GM19395 (cell line): ENCODE measurements at regions not wholly inside any gene's neighbourhood (a gene's known extent, or its start where the extent isn't known, plus 50 kb on each side); places are given as distances from the start of the nearest gene placed in this dataset.

Source experiments
- ATAC-seq: cut with Tn5 transposase; IDR thresholded peaks from one replicate; pipeline ENCODE4 v1.9.1; 2021; ENCODE audit warnings: mild to moderate bottlenecking, moderate library complexity; ENCODE audit not compliant: unreplicated experiment

- peak; percentile 42 for ATAC-seq
These were observed 362.5 kb upstream of the TNP1 start for GRCh38 chr2:217222309-217222910.

GRCh38 chr2:217220228-217221013 lies 360.6 kb upstream of the TNP1 start:
- no peak for ATAC-seq

- ATAC-seq: no peak
These were observed 359.3 kb upstream of the TNP1 start for GRCh38 chr2:217219164-217219520.

GRCh38 chr2:217218269-217219163 lies 358.7 kb upstream of the TNP1 start:
- ATAC-seq: peak; percentile 63

- no peak for ATAC-seq
These were observed 357.1 kb upstream of the TNP1 start for GRCh38 chr2:217216982-217217381.

- no peak for ATAC-seq
These were observed 356.5 kb upstream of the TNP1 start for GRCh38 chr2:217216316-217216715.

GRCh38 chr2:217215877-217216276 lies 356.0 kb upstream of the TNP1 start:
- ATAC-seq: no peak

- ATAC-seq: no peak
These were observed 349.0 kb upstream of the TNP1 start for GRCh38 chr2:217208867-217209266.

GRCh38 chr2:217207699-217208010 lies 347.8 kb upstream of the TNP1 start:
- ATAC-seq: no peak

- ATAC-seq: no peak
These were observed 347.2 kb upstream of the TNP1 start for GRCh38 chr2:217206907-217207698.

GRCh38 chr2:217206016-217206725 lies 346.3 kb upstream of the TNP1 start:
- no peak for ATAC-seq

- ATAC-seq: no peak
These were observed 344.5 kb upstream of the TNP1 start for GRCh38 chr2:217204358-217204757.

GRCh38 chr2:217203086-217203485 lies 343.2 kb upstream of the TNP1 start:
- ATAC-seq: no peak

- no peak for ATAC-seq
These were observed 339.4 kb upstream of the TNP1 start for GRCh38 chr2:217199255-217199630.

GRCh38 chr2:217195658-217196446 lies 336.0 kb upstream of the TNP1 start:
- no peak for ATAC-seq

- ATAC-seq: no peak
These were observed 335.2 kb upstream of the TNP1 start for GRCh38 chr2:217195016-217195415.

- ATAC-seq: no peak
These were observed 333.8 kb upstream of the TNP1 start for GRCh38 chr2:217193431-217194340.

- no peak for ATAC-seq
These were observed 332.5 kb upstream of the TNP1 start for GRCh38 chr2:217192366-217192765.

GRCh38 chr2:217189747-217190146 lies 329.9 kb upstream of the TNP1 start:
- ATAC-seq: no peak
